K562 (cell line): ENCODE measurements at regions not wholly inside any gene's neighbourhood (a gene's known extent, or its start where the extent isn't known, plus 50 kb on each side); places are given as distances from the start of the nearest gene placed in this dataset.

Experiments
- ATAC-seq: fragments of 200-7000 bp; cut with Tn5 transposase; 3 replicates; pipeline ENCODE4 v1.9.1; 2020; ENCODE audit warnings: moderate library complexity
- BruUV-seq: library from RNA; stranded (reverse); fragments of 400-500 nt; replicated peaks from 2 replicates; lab custom pipeline; 2021; lab: Mats Ljungman, UMichigan
- CTCF ChIA-PET: fragments of 300-600 bp; formaldehyde crosslinking; extraction: SDS; loops from one replicate; lab custom pipeline; 2021; ENCODE audit warnings: low intra/inter-chr PET ratio; lab: Yijun Ruan, JAX
- POLR2A ChIA-PET: fragments of 300-600, 350-650 bp; sonication (Branson Sonifier 250); formaldehyde crosslinking; extraction: SDS; loops from one replicate; lab custom pipeline; 2021; ENCODE audit warnings: antibody characterized with exemption, inconsistent platforms; lab: Yijun Ruan, JAX
- DNase-seq, 4 experiments: peaks; one replicate each; pipeline versions ENCODE4 v3.0.0 to v3.0.0-alpha.2; 2011 to 2018; ENCODE audit warnings: low spot score in 3 of 4, mixed read lengths in 3 of 4; ENCODE audit errors: extremely low read depth in 1 of 4
- FAIRE-seq: peaks from 2 replicates; lab custom pipeline; 2011; peaks lifted over from hg19 to GRCh38; lab: Jason Lieb, UNC
- H2AFZ ChIP-seq: 2 replicates; pipeline ENCODE4 v1.6.0; 2011; ENCODE audit warnings: low read depth, low read length, control low read depth, inconsistent platforms
- H3K27ac ChIP-seq: fragments of 200-600 bp; 3 replicates; pipeline ENCODE4 v1.8.0; 2011; ENCODE audit warnings: low read depth, mild to moderate bottlenecking, control low read depth, inconsistent platforms, low read length, moderate library complexity, mixed read lengths; ENCODE audit errors: extremely low read depth
- H3K27me3 ChIP-seq, 2 experiments: fragments of 300-600 bp in 1 of 2; 2 replicates in 1 of 2; 3 replicates in 1 of 2; pipeline versions ENCODE4 v1.6.0 to v1.8.0; 2011; ENCODE audit warnings: inconsistent platforms in 2 of 2, low read length in 2 of 2, mild to moderate bottlenecking in 1 of 2, mixed read lengths in 1 of 2, moderate library complexity in 1 of 2; ENCODE audit not compliant: control insufficient read depth in 2 of 2, insufficient read depth in 2 of 2
- H3K36me3 ChIP-seq: fragments of 300-600 bp; 3 replicates; pipeline ENCODE4 v1.8.0; 2011; ENCODE audit warnings: mild to moderate bottlenecking, low read length, inconsistent platforms; ENCODE audit not compliant: control insufficient read depth, insufficient read depth
- H3K4me1 ChIP-seq, 2 experiments: fragments of 200-600 bp in 1 of 2; replicated peaks in 1 of 2; 2 replicates in 1 of 2; 3 replicates in 1 of 2; pipeline versions ENCODE4 v1.5.1 to v1.8.0; 2011; ENCODE audit warnings: inconsistent platforms in 2 of 2, low read length in 2 of 2, mild to moderate bottlenecking in 1 of 2, mixed read lengths in 1 of 2, moderate library complexity in 1 of 2; ENCODE audit not compliant: control insufficient read depth in 2 of 2, insufficient read depth in 2 of 2
- H3K4me2 ChIP-seq: 2 replicates; pipeline ENCODE4 v1.6.1; 2011; ENCODE audit warnings: low read length, control low read depth, inconsistent platforms, mixed read lengths; ENCODE audit not compliant: insufficient read depth
- H3K4me3 ChIP-seq: fragments of 200-600 bp; sonication (generic), shearing (Covaris generic); 2 replicates; pipeline ENCODE4 v1.5.1; 2016; ENCODE audit warnings: control low read depth, inconsistent platforms
- H3K79me2 ChIP-seq: fragments of 200-600 bp; 3 replicates; pipeline ENCODE4 v1.8.0; 2011; ENCODE audit warnings: low read length, inconsistent platforms; ENCODE audit not compliant: control insufficient read depth, insufficient read depth
- H3K9ac ChIP-seq, 2 experiments: 2 replicates each; pipeline versions ENCODE4 v1.6.0 to v1.6.1; 2011; ENCODE audit warnings: low read depth in 2 of 2, low read length in 2 of 2, control low read depth in 1 of 2, inconsistent platforms in 1 of 2, mild to moderate bottlenecking in 1 of 2, mixed read lengths in 1 of 2; ENCODE audit not compliant: insufficient read depth in 1 of 2
- H3K9me1 ChIP-seq: one replicate; pipeline ENCODE4 v1.6.0; 2011; ENCODE audit warnings: inconsistent platforms, mild to moderate bottlenecking, low read length, moderate library complexity; ENCODE audit not compliant: control insufficient read depth, insufficient read depth
- H3K9me3 ChIP-seq: replicated peaks from 2 replicates; pipeline ENCODE4 v1.5.1; 2011; ENCODE audit warnings: low read depth, low read length, inconsistent platforms; ENCODE audit not compliant: control insufficient read depth, insufficient read depth
- H4K20me1 ChIP-seq: replicated peaks from 2 replicates; pipeline ENCODE4 v1.6.1; 2011; ENCODE audit warnings: low read length, inconsistent platforms, mixed read lengths; ENCODE audit not compliant: control insufficient read depth, insufficient read depth
- ATF2 ChIP-seq: sonication (generic); formaldehyde crosslinking; IDR thresholded peaks from 2 replicates; pipeline ENCODE4 v1.8.1; 2022; ENCODE audit warnings: missing genetic modification reagents
- FOXJ3 ChIP-seq: sonication (generic); formaldehyde crosslinking; IDR thresholded peaks from 2 replicates; pipeline ENCODE4 v1.4.0; 2020; ENCODE audit warnings: mild to moderate bottlenecking, missing genetic modification reagents
- MTA3 ChIP-seq: fragments of 450-650 bp; formaldehyde crosslinking; IDR thresholded peaks from 2 replicates; pipeline ENCODE4 v1.6.1; 2017; ENCODE audit warnings: mild to moderate bottlenecking, borderline replicate concordance
- MXD1 ChIP-seq: fragments of 250-450 bp; sonication (Bioruptor Pico); IDR thresholded peaks from 2 replicates; pipeline ENCODE4 v1.8.0; 2021; ENCODE audit warnings: borderline replicate concordance, mild to moderate bottlenecking, moderate library complexity; ENCODE audit not compliant: poor library complexity, severe bottlenecking
- MXI1 ChIP-seq: IDR thresholded peaks from 2 replicates; pipeline ENCODE4 v1.6.1; 2011; ENCODE audit warnings: low read depth, mild to moderate bottlenecking, improper control_type of control experiment, low read length
- NR0B1 ChIP-seq: fragments of 450-650 bp; IDR thresholded peaks from one replicate; pipeline ENCODE4 v1.6.1; 2018; ENCODE audit warnings: mild to moderate bottlenecking, moderate library complexity; ENCODE audit not compliant: partially characterized antibody
- PCBP1 ChIP-seq: fragments of 200-400 bp; formaldehyde crosslinking; IDR thresholded peaks from 2 replicates; pipeline ENCODE4 v1.6.1; 2018; ENCODE audit warnings: mild to moderate bottlenecking, low read depth, low read length; ENCODE audit not compliant: poor library complexity, severe bottlenecking
- SMAD4 ChIP-seq: fragments of 250-450 bp; sonication (Bioruptor Pico); conservative IDR thresholded peaks from 2 replicates; pipeline ENCODE4 v1.8.0; 2021; ENCODE audit warnings: inconsistent platforms, mild to moderate bottlenecking, moderate library complexity
- SMARCA4 ChIP-seq: fragments of 450-650 bp; IDR thresholded peaks from 2 replicates; pipeline ENCODE4 v1.6.1; 2016
- ZFP36 ChIP-seq: fragments of 150-350 bp; IDR thresholded peaks from 2 replicates; pipeline ENCODE4 v1.6.1; 2018; ENCODE audit warnings: low read length, low read depth; ENCODE audit not compliant: partially characterized antibody
- ZNF584 ChIP-seq: fragments of 200-800 bp; sonication (Bioruptor generic); IDR thresholded peaks from 2 replicates; pipeline ENCODE4 v1.6.1; 2016; ENCODE audit warnings: low read depth, mild to moderate bottlenecking, missing genetic modification characterization, missing compliant biosample characterization
- ZNF785 ChIP-seq: fragments of 250-450 bp; sonication (Bioruptor Pico); IDR thresholded peaks from 2 replicates; pipeline ENCODE4 v1.4.0; 2020; ENCODE audit warnings: mild to moderate bottlenecking
- WGBS: fragments of 100-300 bp; shearing (Covaris generic); methylation state at CpG from one replicate; pipeline ENCODE4 v1.1.6; 2016; ENCODE audit warnings: low coverage, mixed read lengths; ENCODE audit not compliant: insufficient coverage; ENCODE audit errors: missing lambda C conversion rate; 5-methylcytosine and 5-hydroxymethylcytosine counted together
- in situ Hi-C: fragments of 300-500 bp; cut with MboI; formaldehyde crosslinking; loops from 4 replicates; pipeline ENCODE4 v1.15.0; 2018; ENCODE audit warnings: inconsistent platforms, mixed read lengths
- intact Hi-C: fragments of 100-400 bp; cut with micrococcal nuclease; formaldehyde crosslinking; loops from 2 replicates; pipeline ENCODE4 v1.14.2; 2022

GRCh38 chr1:87560601-87561360 lies 232.1 kb downstream of the LMO4 start:
- no peak overlapping the region for H3K27ac ChIP-seq
- ChIA-PET CTCF (no interaction called here), POLR2A (interaction anchor here (0.6 kb wide), 1 partner anchor 132 kb away, joined by 3 read pairs; no protein-coding TSS in a partner anchor)
- H3K9ac ChIP-seq, result no peak overlapping the region
- no peak for DNase-seq
- no peak for ATAC-seq
- H4K20me1 ChIP-seq, result no peaks in the 10 kb centered on the region
- no peak overlapping the region for H2AFZ ChIP-seq
- intact Hi-C loops (no loop called here), in situ Hi-C loops (no loop called here)
- no peaks in the 10 kb centered on the region for H3K9me3 ChIP-seq
- no peak overlapping the region for H3K4me2 ChIP-seq
- no peaks in the 10 kb centered on the region for H3K36me3 ChIP-seq
- no peaks in the 10 kb centered on the region for H3K9me1 ChIP-seq
- no peaks in the 10 kb centered on the region for H3K27me3 ChIP-seq
- no peak overlapping the region for H3K4me3 ChIP-seq
- H3K79me2 ChIP-seq, result no peaks in the 10 kb centered on the region
- no peak for FAIRE-seq
- H3K4me1 ChIP-seq, result no peaks in the 10 kb centered on the region
- WGBS, result 3% methylated on average over 3 of the region's 3 CpGs
- BruUV-seq, result no TSS peak
- TF ChIP-seq MXI1 (no peak), ZNF584 (CRISPR knock-in tag) (no peak), PCBP1 (no peak), NR0B1 (no peak), ATF2 (no peak), ZNF785 (CRISPR knock-in tag) (no peak), MXD1 (CRISPR knock-in tag) (no peak), SMAD4 (CRISPR knock-in tag) (no peak), SMARCA4 (no peak), ZFP36 (no peak), MTA3 (no peak), FOXJ3 (CRISPR knock-in tag) (no peak)
